ENCODE measurements at regions not wholly inside any gene's neighbourhood (a gene's known extent, or its start where the extent isn't known, plus 50 kb on each side); places are given as distances from the start of the nearest gene placed in this dataset.
"Not testable (repeated sequence)": the region's sequence is repeated elsewhere in the genome, so short reads cannot be mapped to it uniquely, and the experiment has no call there.

- DNase-seq, result no peak
Measured at GRCh38 chr6:164057876-164058275, 643.4 kb downstream of the QKI start.

- no peak for DNase-seq
Measured at GRCh38 chr6:164051427-164051826, 636.9 kb downstream of the QKI start.

GRCh38 chr6:164049517-164049988 is 635.0 kb downstream of the QKI start:
- DNase-seq, result no peak

GRCh38 chr6:164048840-164049516 is 634.5 kb downstream of the QKI start:
- no peak for DNase-seq

- DNase-seq, result no peak
Measured at GRCh38 chr6:164045082-164045481, 630.6 kb downstream of the QKI start.

- DNase-seq, result not testable (repeated sequence)
Measured at GRCh38 chr6:164043656-164044055, 629.1 kb downstream of the QKI start.

- DNase-seq, result no peak
Measured at GRCh38 chr6:164042212-164042611, 627.7 kb downstream of the QKI start.

GRCh38 chr6:164040994-164041393 is 626.5 kb downstream of the QKI start:
- no peak for DNase-seq

- DNase-seq, result peak; percentile 89
Measured at GRCh38 chr6:164039954-164040375, 625.4 kb downstream of the QKI start.

GRCh38 chr6:164037171-164037870 is 622.8 kb downstream of the QKI start:
- DNase-seq, result no peak

- DNase-seq, result peak; percentile 92
Measured at GRCh38 chr6:164035900-164036485, 621.5 kb downstream of the QKI start.

- DNase-seq, result no peak
Measured at GRCh38 chr6:164034602-164035140, 620.2 kb downstream of the QKI start.

GRCh38 chr6:164025180-164025579 is 610.7 kb downstream of the QKI start:
- DNase-seq, result no peak

- no peak for DNase-seq
Measured at GRCh38 chr6:164023535-164023934, 609.0 kb downstream of the QKI start.

GRCh38 chr6:164022632-164023031 is 608.1 kb downstream of the QKI start:
- DNase-seq, result no peak

- DNase-seq, result no peak
Measured at GRCh38 chr6:164021589-164022250, 607.2 kb downstream of the QKI start.

- no peak for DNase-seq
Measured at GRCh38 chr6:164020142-164020541, 605.6 kb downstream of the QKI start.

GRCh38 chr6:164018133-164018532 is 603.6 kb downstream of the QKI start:
- DNase-seq, result no peak

- DNase-seq, result no peak
Measured at GRCh38 chr6:164016056-164016455, 601.5 kb downstream of the QKI start.

GRCh38 chr6:164015088-164015484 is 600.6 kb downstream of the QKI start:
- DNase-seq, result peak; percentile 66

- peak; percentile 15 for DNase-seq
Measured at GRCh38 chr6:164014346-164015087, 600.0 kb downstream of the QKI start.

- DNase-seq, result no peak
Measured at GRCh38 chr6:164013480-164014208, 599.1 kb downstream of the QKI start.
